ENCODE measurements at regions not wholly inside any gene's neighbourhood (a gene's known extent, or its start where the extent isn't known, plus 50 kb on each side); places are given as distances from the start of the nearest gene placed in this dataset.

GRCh38 chr4:66216252-66216651 lies 546.0 kb upstream of the EPHA5 start:
- H3K9me3 ChIP-seq (ENCODE audit: insufficient read depth, low read length): no peaks in the 10 kb centered on the region
- DNase-seq (ENCODE audit: low read depth, low spot score): no peak
- TF ChIP-seq SUZ12 (IDR thresholded peaks at IDR 0.05; ENCODE audit: extremely low read depth, insufficient read depth, insufficient read length): no peak
- TF ChIP-seq ZNF274 (IDR thresholded peaks at IDR 0.05; ENCODE audit: low read depth, low read length): no peak
- TF ChIP-seq YY1 (IDR thresholded peaks at IDR 0.05; ENCODE audit: insufficient read depth, insufficient read length): no peak
- H3K4me1 ChIP-seq (ENCODE audit: insufficient read depth, insufficient read length): no peaks in the 10 kb centered on the region
- H3K36me3 ChIP-seq (ENCODE audit: insufficient read depth, insufficient read length, low read length): no peaks in the 10 kb centered on the region
- no peak overlapping the region for H3K9ac ChIP-seq (ENCODE audit: insufficient read length, low read depth)
- no peaks in the 10 kb centered on the region for H3K27me3 ChIP-seq (ENCODE audit: insufficient read depth, insufficient read length)
- H3K4me3 ChIP-seq (ENCODE audit: insufficient read length, low read depth): no peak overlapping the region

- Histone ChIP-seq H3K27me3 (ENCODE audit: insufficient read depth, insufficient read length) (no peaks in the 10 kb centered on the region), H3K9me3 (ENCODE audit: insufficient read depth, low read length) (no peaks in the 10 kb centered on the region), H3K4me3 (ENCODE audit: insufficient read length, low read depth) (no peak overlapping the region), H3K9ac (ENCODE audit: insufficient read length, low read depth) (no peak overlapping the region), H3K4me1 (ENCODE audit: insufficient read depth, insufficient read length) (no peaks in the 10 kb centered on the region), H3K36me3 (ENCODE audit: insufficient read depth, insufficient read length, low read length) (no peaks in the 10 kb centered on the region)
- DNase-seq (ENCODE audit: low read depth, low spot score): no peak
- TF ChIP-seq ZNF274 (IDR thresholded peaks at IDR 0.05; ENCODE audit: low read depth, low read length) (no peak), SUZ12 (IDR thresholded peaks at IDR 0.05; ENCODE audit: extremely low read depth, insufficient read depth, insufficient read length) (no peak), YY1 (IDR thresholded peaks at IDR 0.05; ENCODE audit: insufficient read depth, insufficient read length) (no peak)
These were observed 542.2 kb upstream of the EPHA5 start for GRCh38 chr4:66212489-66212888.

DNA sequence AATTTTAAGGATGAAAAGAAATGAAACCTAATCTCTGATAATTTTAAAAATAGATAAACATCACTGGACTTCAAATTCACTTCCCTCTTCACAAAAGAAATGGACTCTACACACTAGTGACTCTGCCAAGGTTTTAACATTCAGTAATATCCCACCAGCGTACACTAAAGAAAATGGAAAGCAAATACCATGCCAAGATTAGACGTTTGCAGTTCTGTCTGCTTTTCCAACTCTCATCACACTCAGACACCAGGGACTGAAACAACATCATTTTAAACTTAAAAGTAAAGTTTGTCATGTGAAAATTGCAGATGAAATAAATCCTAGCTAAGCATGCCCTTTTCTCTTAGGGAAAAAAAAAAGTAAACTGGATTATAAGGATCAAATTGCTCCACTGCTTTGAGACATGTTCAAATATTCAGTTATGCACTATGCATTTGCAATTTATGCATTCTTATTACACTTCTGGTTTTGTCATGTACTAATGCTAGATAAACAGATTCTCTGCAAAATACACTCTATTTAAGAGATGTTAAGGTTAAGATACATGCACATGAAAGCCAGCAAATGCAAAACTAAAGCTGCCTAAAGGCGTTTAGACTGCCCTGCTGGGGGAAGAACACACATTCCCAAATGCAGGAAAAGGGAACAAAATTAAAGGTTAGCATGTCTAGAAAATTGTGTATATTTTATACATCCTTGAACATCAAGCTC lies 534.4 kb upstream of the EPHA5 start:
- Histone ChIP-seq H3K27me3 (ENCODE audit: insufficient read depth, insufficient read length) (no peaks in the 10 kb centered on the region), H3K36me3 (ENCODE audit: insufficient read depth, insufficient read length, low read length) (no peaks in the 10 kb centered on the region), H3K4me1 (ENCODE audit: insufficient read depth, insufficient read length) (no peaks in the 10 kb centered on the region), H3K9ac (ENCODE audit: insufficient read length, low read depth) (no peak overlapping the region), H3K9me3 (ENCODE audit: insufficient read depth, low read length) (no peaks in the 10 kb centered on the region), H3K4me3 (ENCODE audit: insufficient read length, low read depth) (no peak overlapping the region)
- TF ChIP-seq SUZ12 (IDR thresholded peaks at IDR 0.05; ENCODE audit: extremely low read depth, insufficient read depth, insufficient read length): no peak
- TF ChIP-seq ZNF274 (IDR thresholded peaks at IDR 0.05; ENCODE audit: low read depth, low read length): no peak
- no peak for TF ChIP-seq YY1 (IDR thresholded peaks at IDR 0.05; ENCODE audit: insufficient read depth, insufficient read length)
- DNase-seq (ENCODE audit: low read depth, low spot score): no peak

GRCh38 chr4:66202870-66203269 lies 532.6 kb upstream of the EPHA5 start:
- Histone ChIP-seq H3K27me3 (ENCODE audit: insufficient read depth, insufficient read length) (no peaks in the 10 kb centered on the region), H3K36me3 (ENCODE audit: insufficient read depth, insufficient read length, low read length) (no peaks in the 10 kb centered on the region), H3K4me1 (ENCODE audit: insufficient read depth, insufficient read length) (no peaks in the 10 kb centered on the region), H3K9ac (ENCODE audit: insufficient read length, low read depth) (no peak overlapping the region), H3K4me3 (ENCODE audit: insufficient read length, low read depth) (no peak overlapping the region), H3K9me3 (ENCODE audit: insufficient read depth, low read length) (no peaks in the 10 kb centered on the region)
- no peak for DNase-seq (ENCODE audit: low read depth, low spot score)
- TF ChIP-seq SUZ12 (IDR thresholded peaks at IDR 0.05; ENCODE audit: extremely low read depth, insufficient read depth, insufficient read length) (no peak), ZNF274 (IDR thresholded peaks at IDR 0.05; ENCODE audit: low read depth, low read length) (no peak), YY1 (IDR thresholded peaks at IDR 0.05; ENCODE audit: insufficient read depth, insufficient read length) (no peak)

DNA sequence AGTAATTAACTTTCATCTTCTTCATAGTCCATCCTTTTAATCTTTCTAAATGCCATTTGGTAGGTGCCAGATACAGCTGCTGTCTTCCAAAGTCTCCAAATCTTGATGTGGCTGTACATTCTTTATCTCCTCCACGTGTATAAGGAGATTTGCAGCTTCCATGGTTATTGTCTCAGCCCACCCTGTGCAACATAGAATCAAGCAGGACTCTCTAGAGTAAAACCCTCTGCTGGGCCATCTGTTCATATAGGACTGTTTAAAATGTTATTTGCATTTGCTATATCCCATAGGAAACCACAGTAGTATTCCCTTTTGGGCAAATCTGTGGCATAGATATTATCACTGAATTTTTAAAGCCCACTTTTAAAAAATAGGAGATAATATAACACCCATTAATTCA lies 527.2 kb upstream of the EPHA5 start:
- Histone ChIP-seq H3K4me1 (ENCODE audit: insufficient read depth, insufficient read length) (no peaks in the 10 kb centered on the region), H3K4me3 (ENCODE audit: insufficient read length, low read depth) (no peak overlapping the region), H3K9me3 (ENCODE audit: insufficient read depth, low read length) (no peaks in the 10 kb centered on the region), H3K27me3 (ENCODE audit: insufficient read depth, insufficient read length) (no peaks in the 10 kb centered on the region), H3K36me3 (ENCODE audit: insufficient read depth, insufficient read length, low read length) (no peaks in the 10 kb centered on the region), H3K9ac (ENCODE audit: insufficient read length, low read depth) (no peak overlapping the region)
- TF ChIP-seq ZNF274 (IDR thresholded peaks at IDR 0.05; ENCODE audit: low read depth, low read length) (no peak), SUZ12 (IDR thresholded peaks at IDR 0.05; ENCODE audit: extremely low read depth, insufficient read depth, insufficient read length) (no peak), YY1 (IDR thresholded peaks at IDR 0.05; ENCODE audit: insufficient read depth, insufficient read length) (no peak)
- DNase-seq (ENCODE audit: low read depth, low spot score): no peak

DNA sequence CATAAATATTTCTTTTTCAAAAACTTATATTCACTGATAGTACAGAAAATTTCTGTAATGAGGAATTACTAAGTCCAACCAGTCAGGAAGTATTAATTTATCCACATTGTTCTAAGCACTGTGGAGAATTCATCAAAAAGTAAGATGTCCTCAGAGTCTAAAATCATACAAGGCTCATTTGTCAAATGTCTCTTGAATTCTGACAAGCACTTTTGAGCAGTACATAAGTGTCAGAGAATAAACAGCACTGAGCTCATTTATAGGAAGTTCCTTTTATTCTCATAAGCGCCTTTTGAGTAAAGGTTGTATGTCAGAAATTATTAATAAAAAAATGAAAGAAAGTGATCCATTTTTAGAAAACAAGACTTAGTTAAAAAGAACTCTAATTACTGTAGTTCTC lies 523.2 kb upstream of the EPHA5 start:
- H3K4me3 ChIP-seq (ENCODE audit: insufficient read length, low read depth): no peak overlapping the region
- H3K27me3 ChIP-seq (ENCODE audit: insufficient read depth, insufficient read length): no peaks in the 10 kb centered on the region
- H3K36me3 ChIP-seq (ENCODE audit: insufficient read depth, insufficient read length, low read length): no peaks in the 10 kb centered on the region
- no peaks in the 10 kb centered on the region for H3K9me3 ChIP-seq (ENCODE audit: insufficient read depth, low read length)
- no peaks in the 10 kb centered on the region for H3K4me1 ChIP-seq (ENCODE audit: insufficient read depth, insufficient read length)
- no peak for TF ChIP-seq YY1 (IDR thresholded peaks at IDR 0.05; ENCODE audit: insufficient read depth, insufficient read length)
- no peak for TF ChIP-seq SUZ12 (IDR thresholded peaks at IDR 0.05; ENCODE audit: extremely low read depth, insufficient read depth, insufficient read length)
- no peak for TF ChIP-seq ZNF274 (IDR thresholded peaks at IDR 0.05; ENCODE audit: low read depth, low read length)
- DNase-seq (ENCODE audit: low read depth, low spot score): no peak
- no peak overlapping the region for H3K9ac ChIP-seq (ENCODE audit: insufficient read length, low read depth)

- no peak for DNase-seq (ENCODE audit: low read depth, low spot score)
- H3K9me3 ChIP-seq (ENCODE audit: insufficient read depth, low read length): no peaks in the 10 kb centered on the region
- no peak overlapping the region for H3K4me3 ChIP-seq (ENCODE audit: insufficient read length, low read depth)
- H3K27me3 ChIP-seq (ENCODE audit: insufficient read depth, insufficient read length): no peaks in the 10 kb centered on the region
- no peaks in the 10 kb centered on the region for H3K36me3 ChIP-seq (ENCODE audit: insufficient read depth, insufficient read length, low read length)
- no peak overlapping the region for H3K9ac ChIP-seq (ENCODE audit: insufficient read length, low read depth)
- no peaks in the 10 kb centered on the region for H3K4me1 ChIP-seq (ENCODE audit: insufficient read depth, insufficient read length)
- no peak for TF ChIP-seq ZNF274 (IDR thresholded peaks at IDR 0.05; ENCODE audit: low read depth, low read length)
- TF ChIP-seq YY1 (IDR thresholded peaks at IDR 0.05; ENCODE audit: insufficient read depth, insufficient read length): no peak
- TF ChIP-seq SUZ12 (IDR thresholded peaks at IDR 0.05; ENCODE audit: extremely low read depth, insufficient read depth, insufficient read length): no peak
These were observed 517.0 kb upstream of the EPHA5 start for GRCh38 chr4:66187175-66187720.

Measured in NT2/D1 (cell line).